Panc1 (cell line): ENCODE measurements at regions not wholly inside any gene's neighbourhood (a gene's known extent, or its start where the extent isn't known, plus 50 kb on each side); places are given as distances from the start of the nearest gene placed in this dataset.

Source experiments
- ATAC-seq: fragments of 200-7000 bp; cut with Tn5 transposase; 2 replicates; pipeline ENCODE4 v1.9.1; 2020; ENCODE audit warnings: mild to moderate bottlenecking, moderate library complexity
- BruUV-seq: library from RNA; stranded (reverse); fragments of 400-500 nt; replicated peaks from 2 replicates; lab custom pipeline; 2021; lab: Mats Ljungman, UMichigan
- CTCF ChIA-PET: fragments of 300-600 bp; sonication (Branson Sonifier 250); formaldehyde crosslinking; loops from one replicate; lab custom pipeline; 2022; ENCODE audit warnings: antibody characterized with exemption; lab: Charles Lee
- POLR2A ChIA-PET: fragments of 300-600 bp; sonication (Branson Sonifier 250); formaldehyde crosslinking; loops from one replicate; lab custom pipeline; 2022; ENCODE audit warnings: antibody characterized with exemption; lab: Charles Lee
- DNase-seq: peaks from one replicate; pipeline ENCODE4 v3.0.0-alpha.2; 2010; ENCODE audit warnings: low read depth, low spot score
- H3K27ac ChIP-seq: 2 replicates; pipeline ENCODE4 v1.5.1; 2011; ENCODE audit warnings: mild to moderate bottlenecking, low read length, inconsistent platforms
- H3K27me3 ChIP-seq: fragments of 200-500 bp; sonication (Bioruptor generic); 2 replicates; pipeline ENCODE4 v1.6.0; 2014; ENCODE audit warnings: low read length, inconsistent platforms; ENCODE audit not compliant: control insufficient read depth, insufficient read depth
- H3K36me3 ChIP-seq: fragments of 200-500 bp; sonication (Bioruptor generic); 2 replicates; pipeline ENCODE4 v1.5.1; 2014; ENCODE audit warnings: inconsistent platforms, mild to moderate bottlenecking, low read length, moderate library complexity; ENCODE audit not compliant: control insufficient read depth, insufficient read depth
- H3K4me1 ChIP-seq: 2 replicates; pipeline ENCODE4 v1.5.1; 2011; ENCODE audit warnings: inconsistent platforms, mild to moderate bottlenecking, low read length, moderate library complexity; ENCODE audit not compliant: control insufficient read depth, insufficient read depth
- H3K4me3 ChIP-seq, 2 experiments: 2 replicates each; pipeline ENCODE4 v1.5.1; 2011 to 2012; ENCODE audit warnings: low read depth in 2 of 2, low read length in 2 of 2, mild to moderate bottlenecking in 2 of 2, inconsistent platforms in 1 of 2, moderate library complexity in 1 of 2
- H3K9me3 ChIP-seq: fragments of 200-500 bp; sonication (Bioruptor generic); 2 replicates; pipeline ENCODE4 v1.5.1; 2014; ENCODE audit warnings: low read depth, mild to moderate bottlenecking, inconsistent platforms, low read length, moderate library complexity; ENCODE audit not compliant: control insufficient read depth, insufficient read depth
- CTCF ChIP-seq: fragments of 450-650 bp; IDR thresholded peaks from 2 replicates; pipeline ENCODE4 v1.5.1; 2017; ENCODE audit warnings: mild to moderate bottlenecking
- POLR2AphosphoS5 ChIP-seq: IDR thresholded peaks from 2 replicates; pipeline ENCODE4 v1.6.1; 2012; ENCODE audit warnings: mild to moderate bottlenecking, low read depth, low read length, moderate library complexity
- REST ChIP-seq, 2 experiments: IDR thresholded peaks; 2 replicates each; pipeline ENCODE4 v1.6.1; 2011 to 2012; ENCODE audit warnings: low read depth in 2 of 2, control low read depth in 1 of 2, low read length in 1 of 2, mild to moderate bottlenecking in 1 of 2, moderate library complexity in 1 of 2; ENCODE audit not compliant: insufficient read depth in 1 of 2
- SIN3A ChIP-seq: IDR thresholded peaks from 2 replicates; pipeline ENCODE4 v1.6.1; 2012; ENCODE audit warnings: low read depth, mild to moderate bottlenecking, low read length, moderate library complexity, borderline replicate concordance; ENCODE audit not compliant: insufficient read depth
- TCF7L2 ChIP-seq: IDR thresholded peaks from 2 replicates; pipeline ENCODE4 v1.6.1; 2011; ENCODE audit warnings: mild to moderate bottlenecking, low read depth, low read length, inconsistent platforms
- in situ Hi-C: cut with HindIII; loops from 2 replicates; pipeline ENCODE4 v1.10.0; 2016; ENCODE audit warnings: low sequenced_read_pairs, low pct_unique_long_range_greater_than_20kb
- intact Hi-C: fragments of 100-400 bp; cut with micrococcal nuclease; formaldehyde crosslinking; loops from one replicate; pipeline ENCODE4 v1.10.0; 2022; ENCODE audit not compliant: unreplicated experiment

- Histone ChIP-seq H3K4me3 (no peak overlapping the region), H3K9me3 (0 out of 2 replicates have a peak, but pooled peaks cover 3% of the 10 kb centered on the region), H3K27ac (no peak overlapping the region), H3K27me3 (no peaks in the 10 kb centered on the region), H3K4me1 (no peaks in the 10 kb centered on the region), H3K36me3 (no peaks in the 10 kb centered on the region)
- no TSS peak for BruUV-seq
- intact Hi-C loops (no loop called here), in situ Hi-C loops (no loop called here)
- TF ChIP-seq CTCF, result no peak
- TF ChIP-seq SIN3A, result no peak
- no peak for DNase-seq
- POLR2A ChIA-PET, result no interaction called here
- no peak for ATAC-seq
- CTCF ChIA-PET, result no interaction called here
Observed at GRCh38 chr7:41612798-41613197, 90.1 kb downstream of the INHBA start.

GRCh38 chr7:41612386-41612785 is 90.5 kb downstream of the INHBA start:
- DNase-seq (no peak), ATAC-seq (no peak)
- intact Hi-C loops (no loop called here), in situ Hi-C loops (no loop called here)
- no TSS peak for BruUV-seq
- 0 out of 2 replicates have a peak, but pooled peaks cover 3% of the 10 kb centered on the region for H3K9me3 ChIP-seq
- ChIA-PET CTCF (no interaction called here), POLR2A (no interaction called here)
- TF ChIP-seq TCF7L2 (no peak), CTCF (no peak), POLR2AphosphoS5 (no peak), REST (IDR thresholded peaks at IDR 0.05; ENCODE audit: insufficient read depth in 1 of 2, low read depth in 2 of 2, low read length in 1 of 2) (no peak), SIN3A (no peak)
- H3K4me1 ChIP-seq, result no peaks in the 10 kb centered on the region
- no peak overlapping the region for H3K4me3 ChIP-seq
- H3K36me3 ChIP-seq, result no peaks in the 10 kb centered on the region
- H3K27me3 ChIP-seq, result no peaks in the 10 kb centered on the region
- no peak overlapping the region for H3K27ac ChIP-seq
